NCI-H2196 (cell line): ENCODE measurements at regions not wholly inside any gene's neighbourhood (a gene's known extent, or its start where the extent isn't known, plus 50 kb on each side); places are given as distances from the start of the nearest gene placed in this dataset.

Experiments
- DNase-seq: peaks from one replicate; lab custom pipeline; 2025; ENCODE audit not compliant: unreplicated experiment; lab: John Stamatoyannopoulos, UW

DNA sequence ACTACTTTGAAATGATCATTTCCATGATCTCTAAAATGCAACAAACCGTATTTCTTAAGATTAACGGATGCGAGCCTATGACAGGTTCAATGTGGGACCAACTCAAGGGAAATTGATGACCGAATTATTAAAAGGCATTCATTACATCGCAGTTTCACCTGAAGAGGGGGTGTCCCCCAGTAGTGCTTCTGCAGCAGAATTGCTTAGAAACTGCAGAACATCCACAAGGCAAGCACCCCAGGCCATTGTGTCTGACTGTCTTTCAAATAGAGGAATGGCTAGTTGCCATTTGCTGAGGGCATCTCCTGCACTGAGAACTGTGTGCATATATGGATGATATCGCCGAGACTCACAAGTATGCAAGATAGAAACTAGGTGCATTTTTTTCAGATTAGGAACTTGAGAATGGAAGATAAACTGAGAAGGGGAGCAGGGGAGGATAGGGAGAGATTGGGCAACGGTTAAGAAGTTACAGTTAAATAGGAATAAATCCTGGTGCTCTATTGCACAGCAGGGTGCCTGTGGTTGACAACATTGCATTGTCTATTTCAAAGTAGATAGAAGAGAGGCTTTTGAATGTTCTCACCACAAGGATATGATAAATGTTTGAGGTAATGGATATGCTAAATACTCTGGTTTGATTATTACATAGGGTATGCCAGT lies 234.3 kb upstream of the PLEKHG7 start:
- DNase-seq = no peak

DNA sequence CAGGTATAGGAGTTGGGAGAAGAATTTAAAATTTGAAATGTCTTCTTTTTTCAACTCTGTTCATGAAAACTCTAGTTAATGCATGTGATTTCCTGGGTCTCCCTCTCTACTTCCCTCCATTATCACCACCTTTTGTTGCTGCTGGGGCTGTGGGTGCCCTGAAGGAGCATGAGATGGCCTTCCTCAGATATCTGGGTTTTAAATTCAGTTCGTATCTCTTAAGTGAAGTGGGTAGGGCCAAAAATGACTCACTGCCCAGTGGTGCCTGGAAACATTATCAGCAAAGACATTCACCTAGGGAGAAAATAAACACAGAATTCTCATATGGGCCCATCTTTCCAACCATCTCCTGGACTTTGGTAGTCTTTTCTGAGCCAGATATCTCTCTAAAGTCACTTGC lies 234.9 kb upstream of the PLEKHG7 start:
- DNase-seq = no peak

DNA sequence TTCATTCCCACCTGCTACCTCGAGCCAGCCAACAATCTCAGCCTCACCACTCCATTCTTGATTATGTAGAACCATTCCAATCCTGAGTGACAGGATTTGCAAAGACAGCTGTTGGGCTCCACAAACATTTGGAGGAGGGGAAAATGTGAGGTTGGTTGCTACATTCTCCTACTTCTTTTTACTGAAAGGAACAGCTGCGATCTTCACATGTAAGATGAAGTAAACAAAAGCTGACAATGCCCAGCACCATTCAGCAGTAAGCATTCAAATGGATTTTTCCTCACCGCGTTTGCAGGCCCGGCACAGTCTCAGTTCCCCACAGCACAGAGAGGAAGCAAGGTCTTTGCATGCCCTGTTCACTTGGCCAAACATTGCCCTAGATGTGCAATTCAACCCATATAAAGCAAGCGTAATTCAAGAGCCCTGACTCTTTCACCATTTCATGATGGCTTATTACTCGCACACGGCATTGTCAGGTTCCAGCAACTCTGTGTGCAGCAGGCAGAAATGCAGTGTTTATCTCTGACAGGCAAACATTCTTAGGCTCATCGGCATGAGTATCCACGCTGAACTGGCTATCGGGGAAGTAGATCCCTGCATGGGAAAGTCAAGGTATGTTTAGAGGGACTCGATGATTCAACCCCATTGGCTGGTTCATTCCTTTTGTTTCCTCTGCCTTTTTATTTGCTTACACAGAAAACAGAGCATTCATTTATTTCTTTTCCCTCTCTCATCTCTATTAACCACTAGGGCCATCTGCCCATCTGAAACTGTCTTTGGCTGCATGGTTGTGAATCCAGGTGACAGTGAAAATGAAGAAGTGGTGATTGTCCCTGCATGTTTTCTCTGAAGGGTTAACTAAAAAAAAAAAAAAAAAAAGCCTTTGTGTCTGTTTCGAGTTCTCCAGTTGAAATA lies 236.1 kb upstream of the PLEKHG7 start:
- DNase-seq = peak; percentile 11

DNA sequence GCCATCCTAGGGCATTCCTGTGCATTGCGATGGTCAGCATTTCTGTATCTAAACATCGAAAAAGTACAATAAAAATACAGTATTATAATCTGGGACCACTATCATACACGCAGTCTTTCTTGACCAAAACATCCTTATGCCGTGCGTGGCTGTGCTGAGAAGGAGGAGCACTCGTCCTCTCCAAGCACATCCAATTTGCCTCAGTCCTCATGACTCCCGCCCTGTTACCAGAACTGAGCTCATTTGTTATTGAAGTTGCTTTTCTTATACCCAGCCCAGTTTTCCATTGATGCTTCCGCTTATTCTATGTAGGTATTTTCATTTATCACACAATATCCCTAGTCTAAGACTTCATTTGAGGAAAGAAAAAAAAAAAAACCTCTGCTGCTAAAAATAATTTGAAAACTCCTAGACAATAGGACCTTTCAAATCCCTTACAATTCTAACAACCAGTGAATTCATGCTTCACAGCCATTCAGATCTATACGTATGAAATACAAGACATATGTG lies 236.9 kb upstream of the PLEKHG7 start:
- no peak for DNase-seq

DNA sequence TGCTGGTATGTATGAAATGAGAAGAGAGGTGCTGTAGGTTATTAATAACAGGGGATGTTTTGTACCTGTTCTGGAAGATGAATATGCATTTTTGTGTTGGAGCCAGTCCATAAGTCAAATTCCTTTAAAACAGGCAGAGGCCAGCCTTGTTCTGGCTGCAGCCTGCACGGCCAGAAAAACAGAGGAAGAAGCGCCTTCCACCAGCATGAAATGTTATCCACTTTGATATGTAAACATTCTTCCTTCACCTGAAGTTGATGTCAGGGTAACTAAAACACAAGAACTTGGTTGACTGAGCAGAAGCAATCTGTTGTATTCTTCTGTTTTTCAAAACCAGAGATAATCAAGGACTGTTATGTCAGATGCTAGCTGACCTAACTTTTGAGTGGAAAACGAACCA lies 237.9 kb upstream of the PLEKHG7 start:
- DNase-seq = no peak

DNA sequence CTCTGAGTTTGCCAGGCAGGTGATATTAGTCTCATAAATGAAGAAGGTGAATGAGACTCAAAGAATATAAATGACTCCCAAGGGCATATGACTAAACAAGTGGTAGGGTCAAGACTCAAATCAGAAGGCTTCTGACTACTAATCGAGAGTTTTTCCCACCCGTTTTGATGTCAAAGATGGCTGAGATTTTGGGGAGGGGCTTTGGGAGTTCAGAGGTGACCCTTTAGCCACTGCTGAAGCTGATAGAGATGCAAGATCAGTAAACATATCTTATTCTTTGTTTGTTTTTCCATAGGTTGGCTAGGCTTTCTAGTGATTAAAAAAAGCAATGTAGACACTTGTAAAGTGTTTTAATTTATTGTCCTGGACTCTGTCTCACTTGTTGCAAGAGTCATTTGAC lies 239.6 kb upstream of the PLEKHG7 start:
- DNase-seq = no peak

DNA sequence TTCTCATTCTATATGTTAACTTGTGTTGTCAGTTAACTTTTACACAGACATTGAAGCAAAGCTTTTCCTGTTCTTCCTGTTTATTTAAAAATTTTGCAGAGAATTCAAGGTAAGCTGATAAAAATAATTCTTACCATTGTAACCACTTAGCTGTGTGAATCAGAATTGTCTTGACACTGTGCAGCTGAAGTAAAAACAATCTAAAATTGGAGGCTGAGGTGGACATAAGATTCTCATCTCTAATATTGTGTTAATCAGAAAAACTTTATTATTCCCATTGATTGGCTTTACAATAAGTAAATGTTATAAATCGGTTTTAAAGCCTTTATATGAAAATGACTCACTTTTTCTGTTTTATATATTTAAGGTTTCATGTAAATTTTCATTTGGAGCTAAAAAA lies 240.3 kb upstream of the PLEKHG7 start:
- DNase-seq = no peak

DNA sequence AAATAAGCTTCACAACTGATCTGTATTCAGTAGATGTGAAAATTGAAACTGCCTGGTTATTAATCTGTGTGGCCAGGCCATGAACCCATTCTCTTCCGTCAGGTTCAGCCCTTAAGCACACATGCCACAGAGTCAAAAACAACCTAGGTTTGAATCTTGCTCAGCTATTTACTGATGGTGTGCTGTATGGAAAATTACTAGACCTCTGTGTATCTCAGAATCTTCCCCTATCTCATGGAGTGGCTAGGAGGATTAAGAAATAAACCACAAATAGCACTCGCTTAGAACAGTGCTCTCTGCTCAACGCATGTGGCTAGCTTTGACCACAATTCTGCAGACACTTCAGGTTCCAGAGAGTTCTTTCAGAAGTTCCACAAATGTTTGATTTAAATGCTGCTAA lies 240.7 kb upstream of the PLEKHG7 start:
- DNase-seq = no peak

DNA sequence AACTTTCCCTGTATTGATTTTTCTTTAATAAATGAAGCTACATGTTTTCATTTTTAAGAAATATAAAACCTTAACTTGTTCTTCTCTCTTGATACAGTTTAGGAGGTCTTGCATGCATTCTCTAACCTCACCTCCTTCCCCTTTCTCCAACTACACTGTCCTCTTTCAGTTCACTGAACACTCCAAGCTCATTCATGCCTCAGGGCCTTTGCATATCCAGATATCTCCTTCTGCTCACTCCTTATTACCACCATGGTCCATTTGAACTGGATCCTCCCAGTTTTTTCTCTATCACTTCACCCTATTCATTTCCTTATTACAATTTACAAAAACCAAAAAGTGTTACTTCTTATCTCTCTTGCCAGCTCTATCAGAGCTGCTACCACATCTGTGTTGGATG lies 242.9 kb upstream of the PLEKHG7 start:
- no peak for DNase-seq

DNA sequence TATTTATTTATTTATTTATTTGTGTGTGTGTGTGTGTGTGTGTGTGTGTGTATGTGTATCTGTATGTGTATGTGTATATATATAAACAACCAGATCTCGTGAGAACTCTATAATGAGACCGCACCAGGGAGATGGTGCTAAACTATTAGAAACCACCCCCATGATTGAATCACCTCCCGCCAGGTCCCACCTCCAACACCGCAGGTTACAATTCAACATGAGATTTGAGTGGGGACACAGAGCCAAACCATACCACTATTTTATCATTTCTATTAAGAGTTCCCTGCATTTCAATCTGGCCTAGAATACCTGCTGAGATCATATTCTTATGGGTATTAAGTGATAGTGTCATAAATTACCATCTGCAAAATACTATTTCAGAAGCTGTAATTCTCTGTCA lies 243.8 kb upstream of the PLEKHG7 start:
- no peak for DNase-seq

DNA sequence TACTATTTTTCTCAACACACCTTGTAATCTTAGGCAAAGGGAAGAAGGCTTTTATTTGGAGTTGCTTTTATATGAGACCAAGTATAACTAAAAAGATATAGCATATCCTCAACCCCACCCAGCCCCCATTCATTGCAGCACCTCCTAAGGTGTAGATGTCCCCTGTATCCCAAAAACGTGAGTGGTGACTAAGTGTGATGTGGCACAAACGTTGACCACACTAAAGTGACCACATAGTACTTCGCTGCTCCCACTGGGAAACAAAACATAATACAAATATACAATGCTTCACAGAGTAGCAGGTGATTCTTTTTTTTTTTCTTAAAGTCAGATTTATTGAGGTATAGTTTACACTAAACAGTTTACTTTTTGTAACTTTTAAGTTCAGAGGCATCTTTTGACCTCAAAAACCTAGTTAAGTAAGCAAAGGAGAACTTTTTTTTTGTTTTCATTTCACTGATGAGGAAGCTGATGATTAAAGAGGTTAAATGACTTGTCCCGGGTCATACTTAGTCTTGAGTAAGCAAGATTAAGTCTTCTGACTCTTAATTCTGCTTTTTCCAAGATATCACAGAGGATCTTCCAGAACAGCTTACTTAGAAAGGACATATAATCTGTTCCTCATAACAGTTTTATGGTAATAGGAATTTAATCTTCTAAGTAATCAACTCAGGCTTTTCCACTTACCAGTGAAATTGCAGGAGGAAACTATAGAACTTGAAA lies 245.2 kb upstream of the PLEKHG7 start:
- DNase-seq = no peak

DNA sequence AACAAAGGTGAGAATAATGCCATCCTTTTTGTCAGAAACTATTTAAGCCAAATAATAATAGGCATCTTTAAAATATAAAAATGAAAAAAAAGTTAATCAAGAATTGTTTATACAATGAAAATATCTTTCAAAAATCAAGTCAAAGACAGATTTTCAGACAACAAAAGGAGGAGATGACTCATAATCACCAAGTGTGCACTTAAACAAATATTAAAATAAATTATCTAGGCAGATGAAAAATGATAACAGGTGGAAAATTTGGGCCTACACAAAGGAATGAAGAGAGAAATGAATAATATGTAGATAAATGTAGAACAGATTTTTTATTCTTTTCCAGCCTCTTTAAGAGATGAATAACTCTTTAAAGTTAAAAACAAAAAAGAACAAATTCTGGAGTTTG lies 250.0 kb upstream of the PLEKHG7 start:
- DNase-seq = no peak

DNA sequence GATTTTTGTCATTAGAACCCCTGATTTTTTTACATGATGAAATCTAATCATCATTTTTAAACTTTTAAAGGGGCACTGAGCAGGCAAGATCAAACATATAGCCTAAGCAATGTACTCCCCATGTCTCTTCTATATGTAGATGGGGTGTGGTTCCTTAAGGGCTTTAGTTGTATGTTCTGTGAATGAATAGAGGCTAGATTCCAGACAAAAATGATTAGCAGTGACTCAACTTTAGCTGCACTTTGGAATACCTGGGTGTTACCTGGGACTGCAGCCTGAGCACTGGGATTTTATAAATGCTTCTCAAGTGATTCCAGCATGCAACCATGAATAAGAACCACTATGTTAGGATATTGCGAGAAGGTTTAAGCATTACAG lies 256.7 kb upstream of the PLEKHG7 start:
- DNase-seq = no peak

DNA sequence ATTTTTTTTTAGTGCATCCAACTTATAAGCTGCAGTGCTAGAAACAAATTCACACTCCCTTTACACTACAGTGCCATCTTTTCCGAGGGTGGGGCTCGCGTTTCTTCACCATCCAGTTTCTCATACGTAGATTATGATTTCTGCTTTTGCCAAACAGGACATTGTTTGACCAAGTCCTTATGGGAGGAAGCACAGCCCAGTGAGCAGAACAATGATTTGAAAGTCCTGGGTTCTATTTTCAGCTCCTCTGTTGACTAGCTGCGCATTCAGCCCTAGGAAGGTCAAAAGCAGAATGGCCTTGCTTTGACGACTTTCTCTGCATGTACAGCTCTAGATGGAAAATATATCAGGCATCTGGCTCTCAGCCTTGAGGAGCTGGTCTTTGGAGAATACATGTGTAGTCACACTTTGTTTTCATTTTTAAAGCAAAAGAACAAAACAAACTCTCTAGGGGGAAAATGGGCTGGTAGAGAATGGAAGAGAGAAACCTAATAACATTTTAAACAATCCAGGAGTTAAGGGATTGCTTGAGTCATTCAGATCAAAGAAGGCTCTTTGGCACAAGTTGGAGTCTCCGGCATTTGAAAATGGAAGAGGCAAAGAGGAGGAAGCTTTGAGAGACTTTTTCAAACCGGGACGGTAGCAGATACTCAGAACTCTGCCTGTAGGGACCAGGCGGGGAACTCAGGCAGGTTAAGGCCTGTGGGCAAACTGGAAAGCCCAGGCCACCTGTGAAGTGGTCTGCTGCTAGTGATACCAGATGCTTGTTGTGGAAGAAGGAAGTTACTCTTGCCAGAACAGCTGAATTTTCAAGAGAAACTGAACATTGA lies 257.3 kb upstream of the PLEKHG7 start:
- DNase-seq = no peak

DNA sequence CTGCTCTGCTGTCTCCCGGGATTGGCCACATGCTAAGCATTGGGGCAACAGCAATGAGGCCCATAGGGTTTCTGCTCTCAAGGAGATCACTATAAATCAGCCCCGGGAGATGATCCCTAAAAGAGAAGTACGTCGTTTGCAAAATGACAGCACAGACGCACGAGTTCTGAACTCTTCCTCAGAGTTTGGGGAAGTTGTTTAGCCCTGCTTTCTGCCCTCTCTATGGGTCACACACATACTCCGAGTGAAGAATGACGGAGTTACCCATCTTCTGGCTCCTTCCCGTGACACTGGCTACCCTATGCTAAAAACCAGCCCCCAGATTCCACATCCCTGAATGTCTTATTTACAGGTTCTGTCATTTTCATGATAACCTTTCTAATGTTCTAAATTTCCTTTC lies 258.0 kb upstream of the PLEKHG7 start:
- DNase-seq = no peak

DNA sequence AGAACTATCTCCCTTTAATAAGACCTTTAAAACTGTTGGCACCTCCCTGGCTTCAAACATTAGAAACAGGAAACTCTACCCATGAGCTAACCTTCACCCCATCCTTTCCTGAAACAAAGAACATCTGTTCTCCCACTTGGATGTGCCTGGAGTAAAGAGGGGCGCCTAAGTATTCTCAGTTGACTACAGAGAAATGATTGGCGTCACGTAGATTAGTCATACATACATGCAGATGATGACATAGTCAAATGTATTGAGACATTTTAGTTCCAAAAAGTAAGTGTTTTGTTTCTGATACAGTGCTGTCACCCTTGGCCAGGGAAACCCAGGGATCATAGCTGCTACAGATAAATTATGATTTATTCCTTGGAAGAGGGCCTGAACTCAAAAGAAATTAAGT lies 260.0 kb upstream of the PLEKHG7 start:
- DNase-seq = no peak

DNA sequence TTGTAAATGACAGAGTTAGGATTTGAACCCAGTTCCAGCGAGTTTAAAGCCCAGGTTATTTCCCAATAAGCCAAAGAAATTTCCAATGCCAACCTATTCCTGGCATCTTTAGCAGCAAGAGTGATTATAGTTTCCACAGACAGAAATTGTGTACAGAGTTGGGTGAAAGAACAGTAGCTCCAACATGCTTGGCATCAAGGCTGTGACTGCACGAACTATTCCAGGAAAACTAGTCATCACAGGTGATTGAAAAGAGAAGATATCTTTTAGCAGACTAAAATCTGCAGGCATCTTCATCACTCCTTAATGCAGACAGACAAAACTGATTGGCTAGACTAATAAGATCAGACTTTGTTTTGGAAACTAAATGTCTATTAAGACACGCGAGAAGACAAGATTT lies 262.7 kb upstream of the PLEKHG7 start:
- DNase-seq = no peak

DNA sequence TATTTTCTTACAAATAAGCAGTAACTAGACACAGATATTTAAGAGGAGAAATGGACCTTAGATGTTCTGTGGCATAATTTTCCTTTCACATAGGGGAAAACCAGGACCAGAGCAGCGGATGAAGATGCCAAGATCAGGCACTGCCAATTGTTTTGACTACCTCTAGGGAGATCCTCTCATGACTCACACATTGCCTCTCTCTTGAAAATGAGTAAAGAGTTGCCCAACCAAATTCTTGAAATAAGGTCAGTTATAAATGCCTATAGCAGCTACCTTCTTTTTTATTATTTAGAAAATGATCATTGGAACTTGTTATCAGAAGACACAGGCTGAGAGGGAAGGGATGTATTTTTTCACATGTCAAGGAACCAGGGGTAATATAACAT lies 263.4 kb upstream of the PLEKHG7 start:
- peak; percentile 6 for DNase-seq

DNA sequence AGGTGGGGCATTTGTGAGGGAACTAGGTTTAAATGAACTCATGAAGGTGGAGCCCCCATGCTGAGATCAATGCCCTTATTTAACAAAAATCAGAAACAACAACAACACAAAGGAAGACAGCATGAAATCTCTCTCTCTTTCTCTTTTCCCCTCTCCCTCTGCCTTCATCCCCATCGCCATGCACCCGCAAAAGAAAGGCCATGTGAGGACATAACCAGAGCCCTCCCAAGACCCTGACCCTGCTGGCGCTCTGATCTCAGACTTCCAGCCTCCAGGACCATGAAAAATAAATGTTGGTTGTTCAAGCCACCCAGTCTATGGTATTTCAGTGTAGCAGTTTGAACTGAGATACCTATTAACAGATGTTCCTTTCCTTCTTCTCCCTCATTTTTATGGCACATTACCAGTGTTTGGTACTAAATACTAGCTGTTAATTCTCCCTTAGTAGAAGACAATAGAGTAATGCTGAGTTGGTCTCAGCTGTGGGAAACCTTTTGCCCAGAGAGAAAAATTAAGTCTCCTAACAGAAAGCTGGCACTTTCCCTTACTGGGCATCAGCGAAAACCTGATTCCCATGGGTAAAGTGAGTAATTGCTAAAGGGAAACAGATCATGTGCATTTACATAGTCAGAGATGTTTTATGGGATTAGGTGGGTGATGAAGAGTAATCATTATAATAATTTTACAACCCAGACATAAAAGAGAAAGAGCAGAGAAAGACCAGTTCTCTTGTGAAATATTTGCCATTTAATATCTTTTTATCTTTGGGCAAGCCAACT lies 264.0 kb upstream of the PLEKHG7 start:
- no peak for DNase-seq

DNA sequence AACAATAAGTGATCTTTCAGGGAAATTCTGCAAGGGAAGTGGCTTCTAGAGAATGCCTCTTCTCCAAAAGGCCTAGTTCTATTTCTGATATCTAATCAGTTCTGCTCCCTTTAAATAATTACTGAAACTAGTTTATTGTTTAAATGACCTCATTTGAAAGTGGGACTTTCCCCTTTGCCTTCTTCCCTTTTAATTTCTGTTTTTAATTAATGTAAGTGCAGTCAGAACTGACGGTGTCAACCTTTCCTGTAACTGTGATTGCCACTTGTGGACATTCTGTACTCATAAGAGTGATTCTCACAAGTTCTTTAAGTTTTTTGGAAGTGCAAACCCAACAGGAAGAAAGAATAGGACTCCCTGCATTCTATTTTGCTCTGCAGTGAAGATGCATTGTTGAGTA lies 265.3 kb upstream of the PLEKHG7 start:
- no peak for DNase-seq
